GM23248 (cell line): ENCODE measurements at regions not wholly inside any gene's neighbourhood (a gene's known extent, or its start where the extent isn't known, plus 50 kb on each side); places are given as distances from the start of the nearest gene placed in this dataset.

Experiments used
- EZH2 ChIP-seq: fragments of 200-600 bp; sonication (generic); IDR thresholded peaks from 2 replicates; pipeline ENCODE4 v1.6.1; 2018; ENCODE audit warnings: antibody characterized with exemption, mild to moderate bottlenecking; ENCODE audit not compliant: insufficient read depth, poor library complexity, severe bottlenecking
- EZH2phosphoT487 ChIP-seq: fragments of 200-600 bp; sonication (generic); IDR thresholded peaks from 2 replicates; pipeline ENCODE4 v1.6.1; 2018; ENCODE audit warnings: antibody characterized with exemption, moderate library complexity, mild to moderate bottlenecking, low read depth; ENCODE audit not compliant: insufficient read depth

- no peak for TF ChIP-seq EZH2phosphoT487
- no peak for TF ChIP-seq EZH2
Observed at GRCh38 chr9:108185613-108186012, 670.2 kb downstream of the ACTL7B start.
